Skeletal muscle tissue (tissue), 3 donors: ENCODE measurements at regions not wholly inside any gene's neighbourhood (a gene's known extent, or its start where the extent isn't known, plus 50 kb on each side); places are given as distances from the start of the nearest gene placed in this dataset.

Experiments used
- H3K27ac ChIP-seq: one replicate; pipeline ENCODE4 v1.7.0; 2013; ENCODE audit warnings: mild to moderate bottlenecking, low read depth, low read length, inconsistent platforms
- H3K27me3 ChIP-seq, 3 donors: one replicate each; pipeline ENCODE4 v1.7.0; 2013; ENCODE audit warnings: low read length in 3 of 3; ENCODE audit not compliant: control insufficient read depth in 3 of 3, insufficient read depth in 3 of 3
- H3K36me3 ChIP-seq, 3 donors: one replicate each; pipeline ENCODE4 v1.7.0; 2013; ENCODE audit warnings: low read length in 3 of 3; ENCODE audit not compliant: control insufficient read depth in 3 of 3, insufficient read depth in 3 of 3
- H3K4me1 ChIP-seq, 3 donors: one replicate each; pipeline ENCODE4 v1.7.0; 2013; ENCODE audit warnings: low read length in 3 of 3, mild to moderate bottlenecking in 3 of 3; ENCODE audit not compliant: control insufficient read depth in 3 of 3, insufficient read depth in 3 of 3
- H3K4me3 ChIP-seq, 3 donors: one replicate each; pipeline ENCODE4 v1.7.0; 2013; ENCODE audit warnings: low read length in 3 of 3
- H3K9ac ChIP-seq, 3 donors: one replicate each; pipeline ENCODE4 v1.7.0; 2013; ENCODE audit warnings: low read length in 3 of 3, mild to moderate bottlenecking in 3 of 3, moderate library complexity in 2 of 3, low read depth in 1 of 3
- H3K9me3 ChIP-seq, 3 donors: one replicate each; pipeline ENCODE4 v1.7.0; 2013; ENCODE audit warnings: low read length in 3 of 3; ENCODE audit not compliant: control insufficient read depth in 3 of 3
- donor health status: Osteomylitis.

- peak overlapping the region; percentile 59 to 85 (median 68) for H3K9ac ChIP-seq
- H3K4me3 ChIP-seq = peak overlapping the region; percentile 46 to 68 (median 64)
- H3K36me3 ChIP-seq = no peaks in the 10 kb centered on the region
- peaks cover 50 to 75% (median 61%) of the 10 kb centered on the region in 3 donors for H3K4me1 ChIP-seq
- peak overlapping the region; percentile 89 for H3K27ac ChIP-seq
- no peaks in the 10 kb centered on the region for H3K9me3 ChIP-seq
- H3K27me3 ChIP-seq = no peaks in the 10 kb centered on the region
These were observed 58.1 kb upstream of the MEF2A start for GRCh38 chr15:99507504-99508310.

DNA sequence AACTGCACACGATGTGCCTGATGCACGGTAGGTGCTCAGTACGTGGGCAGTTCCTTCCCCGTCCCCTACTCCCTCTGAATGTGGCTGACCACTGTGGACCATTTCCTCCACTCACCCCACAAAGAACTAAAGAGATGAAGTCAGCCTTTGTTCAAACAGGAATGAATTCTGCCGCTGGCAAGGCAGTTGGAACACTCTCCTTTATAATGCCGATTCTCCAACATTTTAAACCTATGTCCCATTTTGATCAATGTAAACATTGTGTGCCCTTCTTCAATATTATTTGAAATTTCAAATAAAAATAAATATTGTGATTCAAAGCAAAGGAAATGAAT lies 57.5 kb upstream of the MEF2A start:
- no peak overlapping the region for H3K9ac ChIP-seq
- peak overlapping the region; percentile 8 to 46 (median 15) for H3K4me3 ChIP-seq
- H3K4me1 ChIP-seq = peaks cover 50 to 74% (median 61%) of the 10 kb centered on the region in 3 donors
- H3K9me3 ChIP-seq = no peaks in the 10 kb centered on the region
- no peaks in the 10 kb centered on the region for H3K36me3 ChIP-seq
- no peaks in the 10 kb centered on the region for H3K27me3 ChIP-seq
- H3K27ac ChIP-seq = peak overlapping the region; percentile 89

GRCh38 chr15:99508852-99509251 lies 56.9 kb upstream of the MEF2A start:
- Histone ChIP-seq H3K4me3 (no peak overlapping the region), H3K36me3 (no peaks in the 10 kb centered on the region), H3K9me3 (no peaks in the 10 kb centered on the region), H3K9ac (no peak overlapping the region), H3K4me1 (peaks cover 50 to 69% (median 61%) of the 10 kb centered on the region in 3 donors), H3K27me3 (no peaks in the 10 kb centered on the region), H3K27ac (peak overlapping the region; percentile 89)

- Histone ChIP-seq H3K4me1 (peaks cover 49 to 61% (median 58%) of the 10 kb centered on the region in 3 donors), H3K27ac (peak overlapping the region; percentile 92)
These were observed 55.9 kb upstream of the MEF2A start for GRCh38 chr15:99509686-99510461.

GRCh38 chr15:99511531-99511865 lies 54.3 kb upstream of the MEF2A start:
- no peaks in the 10 kb centered on the region for H3K36me3 ChIP-seq
- peak overlapping the region; percentile 42 to 80 (median 75) for H3K9ac ChIP-seq
- H3K27ac ChIP-seq = peak overlapping the region; percentile 92
- peak overlapping the region; percentile 48 to 56 (median 53) for H3K4me3 ChIP-seq
- H3K4me1 ChIP-seq = peaks cover 42 to 58% (median 56%) of the 10 kb centered on the region in 3 donors
- H3K9me3 ChIP-seq = no peaks in the 10 kb centered on the region
- no peaks in the 10 kb centered on the region for H3K27me3 ChIP-seq

More at GRCh38 chr15:99509686-99510461, 55.9 kb upstream of the MEF2A start:
- Histone ChIP-seq H3K4me3 (no peak overlapping the region), H3K27me3 (no peaks in the 10 kb centered on the region), H3K36me3 (no peaks in the 10 kb centered on the region), H3K9ac (no peak overlapping the region), H3K9me3 (no peaks in the 10 kb centered on the region)

GRCh38 chr15:99511866-99512661 lies 53.7 kb upstream of the MEF2A start:
- no peaks in the 10 kb centered on the region for H3K9me3 ChIP-seq
- peaks cover 38 to 53% (median 52%) of the 10 kb centered on the region in 3 donors for H3K4me1 ChIP-seq
- peak overlapping the region; percentile 64 to 80 (median 75) for H3K9ac ChIP-seq
- no peaks in the 10 kb centered on the region for H3K27me3 ChIP-seq
- H3K27ac ChIP-seq = peak overlapping the region; percentile 92
- H3K36me3 ChIP-seq = no peaks in the 10 kb centered on the region
- peak overlapping the region; percentile 48 to 56 (median 53) for H3K4me3 ChIP-seq

DNA sequence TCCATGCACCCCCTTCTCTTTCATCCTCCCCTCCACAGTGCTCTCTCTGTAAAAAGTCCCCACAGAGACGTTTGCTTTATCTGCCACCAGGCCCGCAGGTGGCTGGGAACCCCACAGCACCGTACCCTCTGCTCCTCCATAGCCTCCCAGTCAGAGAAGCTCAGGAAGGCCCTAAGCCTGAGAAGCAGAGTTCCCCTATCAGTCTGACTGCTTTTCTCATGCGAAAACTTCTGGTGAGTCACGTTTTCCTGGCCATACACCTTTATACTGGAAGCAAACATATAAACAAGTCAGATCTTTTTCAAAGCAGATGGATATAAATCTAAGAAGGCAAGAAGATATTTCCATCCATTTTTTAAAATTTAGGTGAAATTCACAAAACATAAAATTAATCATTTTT lies 51.5 kb upstream of the MEF2A start:
- H3K4me3 ChIP-seq = no peak overlapping the region
- no peak overlapping the region for H3K9ac ChIP-seq
- H3K27ac ChIP-seq = no peak overlapping the region
- H3K36me3 ChIP-seq = no peaks in the 10 kb centered on the region
- H3K27me3 ChIP-seq = no peaks in the 10 kb centered on the region
- H3K4me1 ChIP-seq = peaks cover 18 to 31% (median 30%) of the 10 kb centered on the region in 3 donors
- no peaks in the 10 kb centered on the region for H3K9me3 ChIP-seq
